ENCODE measurements at regions not wholly inside any gene's neighbourhood (a gene's known extent, or its start where the extent isn't known, plus 50 kb on each side); places are given as distances from the start of the nearest gene placed in this dataset.

DNA sequence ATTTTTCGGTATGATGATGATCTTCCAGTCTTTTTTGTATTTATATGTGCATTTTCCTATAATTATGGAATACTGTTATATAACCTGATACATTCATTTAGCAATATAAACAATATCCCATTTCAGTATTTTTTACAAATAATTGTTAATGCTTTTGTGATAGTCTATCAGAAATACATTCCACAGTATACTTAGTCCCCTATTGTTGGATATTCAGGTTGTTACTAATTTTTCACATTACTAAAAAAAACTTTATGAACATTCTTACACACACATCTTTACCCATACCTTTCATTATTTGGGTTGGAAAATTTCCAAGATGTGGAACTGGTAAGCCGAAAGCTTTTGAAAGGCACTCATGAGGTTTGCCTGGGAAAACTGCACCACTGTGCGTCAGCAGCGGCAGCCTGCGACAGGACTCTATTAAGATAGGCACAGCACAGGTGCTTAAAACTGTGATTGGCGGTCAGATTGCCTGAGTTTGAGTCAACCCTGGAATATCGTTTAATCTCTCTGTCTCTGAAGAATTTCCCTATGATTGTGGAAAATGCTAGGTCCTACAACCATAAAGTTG is 147.5 kb upstream of the ERCC6L2 start:
- H3K27me3 ChIP-seq (ENCODE audit: low read depth), result peaks cover 5% of the 10 kb centered on the region
- no peaks in the 10 kb centered on the region for H3K9me3 ChIP-seq (replicated peaks)
- no peaks in the 10 kb centered on the region for H3K4me1 ChIP-seq
- H3K36me3 ChIP-seq, result no peaks in the 10 kb centered on the region
- intact Hi-C loops (cut with micrococcal nuclease), result no loop called here
- H3K4me3 ChIP-seq, result no peak overlapping the region
- H3K27ac ChIP-seq (replicated peaks), result no peak overlapping the region
- no peak for DNase-seq
- no peak for TF ChIP-seq CTCF (IDR thresholded peaks at IDR 0.05; ENCODE audit: borderline replicate concordance)

- no peak for DNase-seq
- TF ChIP-seq CTCF (IDR thresholded peaks at IDR 0.05; ENCODE audit: borderline replicate concordance), result peak; percentile 82
- H3K27me3 ChIP-seq (ENCODE audit: low read depth), result no peaks in the 10 kb centered on the region
- no peaks in the 10 kb centered on the region for H3K9me3 ChIP-seq (replicated peaks)
- intact Hi-C loops (cut with micrococcal nuclease), result no loop called here
- no peaks in the 10 kb centered on the region for H3K36me3 ChIP-seq
- no peak overlapping the region for H3K4me3 ChIP-seq
- no peaks in the 10 kb centered on the region for H3K4me1 ChIP-seq
- no peak overlapping the region for H3K27ac ChIP-seq (replicated peaks)
Measured at GRCh38 chr9:95726756-95727155, 148.7 kb upstream of the ERCC6L2 start.

DNA sequence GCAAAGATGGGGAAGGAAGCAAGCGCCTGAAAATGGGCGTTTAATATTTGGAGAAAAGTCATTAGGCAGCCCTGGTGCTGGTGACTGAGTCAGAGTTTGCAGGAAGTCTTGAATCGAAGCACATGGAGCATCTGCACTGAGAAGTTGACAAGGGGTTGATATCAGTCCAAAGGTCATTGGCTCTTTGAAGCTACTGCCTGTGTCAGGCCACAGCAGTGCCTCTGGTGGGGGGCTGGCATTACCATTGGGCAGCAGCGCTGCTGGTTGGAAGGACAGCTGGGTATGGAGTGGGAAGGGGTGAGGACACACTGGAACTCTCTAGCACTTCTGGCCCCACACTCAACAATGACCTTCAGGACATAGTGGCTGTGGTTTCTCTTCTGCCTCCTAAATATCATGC is 150.4 kb upstream of the ERCC6L2 start:
- H3K9me3 ChIP-seq (replicated peaks), result no peaks in the 10 kb centered on the region
- no peaks in the 10 kb centered on the region for H3K4me1 ChIP-seq
- no peaks in the 10 kb centered on the region for H3K36me3 ChIP-seq
- H3K27ac ChIP-seq (replicated peaks), result no peak overlapping the region
- no peak for DNase-seq
- no peaks in the 10 kb centered on the region for H3K27me3 ChIP-seq (ENCODE audit: low read depth)
- no peak for TF ChIP-seq CTCF (IDR thresholded peaks at IDR 0.05; ENCODE audit: borderline replicate concordance)
- H3K4me3 ChIP-seq, result no peak overlapping the region
- intact Hi-C loops (cut with micrococcal nuclease), result no loop called here

DNA sequence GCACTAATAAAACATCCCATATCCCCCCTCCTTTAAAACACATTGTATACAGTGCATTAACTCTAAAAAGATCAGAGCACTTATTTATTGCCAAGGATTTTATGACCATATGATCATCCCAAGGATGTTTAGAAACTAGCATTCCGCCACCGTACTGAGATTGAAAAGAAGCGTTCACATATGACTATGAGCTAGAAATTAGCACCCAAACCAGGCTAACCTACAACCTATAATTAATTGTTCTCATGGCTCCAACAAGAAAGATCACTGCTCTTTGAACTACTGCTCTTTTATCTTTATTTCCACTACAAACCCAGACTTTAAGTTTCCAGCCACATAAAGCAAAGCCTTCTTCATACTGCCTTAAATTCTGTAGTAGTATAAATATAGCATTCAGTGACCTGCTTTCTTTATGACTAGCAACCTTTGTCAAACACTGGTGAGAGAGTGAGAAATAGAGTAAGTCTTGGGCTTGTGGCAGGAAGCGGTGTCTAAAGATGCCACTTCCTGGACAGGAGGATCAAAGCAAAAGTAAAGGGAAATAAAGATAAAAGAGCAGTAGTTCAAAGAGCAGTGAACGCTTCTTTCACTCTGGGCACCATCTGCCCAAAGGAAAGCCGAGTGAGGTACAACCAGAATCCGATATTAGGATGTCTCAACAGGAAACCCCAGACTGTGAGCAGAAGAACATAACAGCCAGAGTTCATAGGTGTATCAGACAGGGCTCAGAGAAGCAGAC is 151.1 kb upstream of the ERCC6L2 start:
- no peaks in the 10 kb centered on the region for H3K27me3 ChIP-seq (ENCODE audit: low read depth)
- intact Hi-C loops (cut with micrococcal nuclease), result no loop called here
- no peak for TF ChIP-seq CTCF (IDR thresholded peaks at IDR 0.05; ENCODE audit: borderline replicate concordance)
- H3K27ac ChIP-seq (replicated peaks), result no peak overlapping the region
- no peaks in the 10 kb centered on the region for H3K4me1 ChIP-seq
- no peak for DNase-seq
- no peak overlapping the region for H3K4me3 ChIP-seq
- no peaks in the 10 kb centered on the region for H3K9me3 ChIP-seq (replicated peaks)
- H3K36me3 ChIP-seq, result no peaks in the 10 kb centered on the region

DNA sequence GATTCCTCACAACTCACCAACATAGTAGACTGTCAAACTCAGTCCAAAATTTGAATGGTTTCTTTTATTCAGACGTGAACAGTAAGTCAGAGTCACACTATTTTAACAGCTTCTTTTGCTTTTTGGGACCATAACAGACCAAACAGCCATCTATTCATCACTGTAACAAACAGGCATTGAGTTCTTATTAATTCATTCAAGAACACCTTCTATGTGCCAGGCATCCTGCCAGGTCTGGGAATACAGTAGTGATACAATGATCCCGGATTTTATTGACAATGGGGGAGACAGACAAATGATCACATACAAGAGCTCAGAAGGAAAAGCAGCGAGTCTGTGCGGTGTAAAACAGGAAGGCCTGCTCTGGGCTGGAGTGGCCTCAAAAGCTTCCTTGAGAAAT is 153.3 kb upstream of the ERCC6L2 start:
- Histone ChIP-seq H3K27me3 (ENCODE audit: low read depth) (no peaks in the 10 kb centered on the region), H3K27ac (replicated peaks) (no peak overlapping the region), H3K36me3 (no peaks in the 10 kb centered on the region), H3K4me1 (no peaks in the 10 kb centered on the region), H3K9me3 (replicated peaks) (no peaks in the 10 kb centered on the region), H3K4me3 (no peak overlapping the region)
- intact Hi-C loops (cut with micrococcal nuclease), result no loop called here
- TF ChIP-seq CTCF (IDR thresholded peaks at IDR 0.05; ENCODE audit: borderline replicate concordance), result no peak
- no peak for DNase-seq

All from left ventricle myocardium inferior (tissue), 1 donor.